B cell (primary cell): ENCODE measurements at regions not wholly inside any gene's neighbourhood (a gene's known extent, or its start where the extent isn't known, plus 50 kb on each side); places are given as distances from the start of the nearest gene placed in this dataset.
"Not testable (repeated sequence)": the region's sequence is repeated elsewhere in the genome, so short reads cannot be mapped to it uniquely, and the experiment has no call there.

Source experiments
- ATAC-seq: fragments of 200-7000 bp; cut with Tn5 transposase; one replicate; pipeline ENCODE4 v1.10.0; 2021; ENCODE audit warnings: low read depth, mild to moderate bottlenecking, moderate number of reproducible peaks, moderate library complexity
- CTCF ChIA-PET: fragments of 350-600 bp; sonication (Branson Sonifier 250); formaldehyde crosslinking; loops from one replicate; lab custom pipeline; 2021; ENCODE audit warnings: antibody characterized with exemption, inconsistent platforms; lab: Charles Lee
- POLR2A ChIA-PET: fragments of 350-600 bp; sonication (Branson Sonifier 250); formaldehyde crosslinking; loops from one replicate; lab custom pipeline; 2021; ENCODE audit warnings: antibody characterized with exemption; lab: Charles Lee
- DNase-seq: peaks from one replicate; pipeline ENCODE4 v3.0.0; 2013
- H2AFZ ChIP-seq: 2 replicates; pipeline ENCODE4 v1.6.1; 2012; ENCODE audit warnings: mild to moderate bottlenecking, low read depth, low read length; ENCODE audit not compliant: insufficient read depth, poor library complexity, severe bottlenecking
- H3K27ac ChIP-seq, 2 donors: 1 replicate in 1 of 2; 2 replicates in 1 of 2; pipeline ENCODE4 v1.5.1; 2012 to 2013; ENCODE audit warnings: low read length in 2 of 2, mild to moderate bottlenecking in 2 of 2, moderate library complexity in 1 of 2
- H3K27me3 ChIP-seq, 4 experiments: fragments of 200-600 bp in 1 of 4; sonication (generic) in 1 of 4; replicated peaks in 1 of 4; 1 replicate in 2 of 4; 2 replicates in 2 of 4; pipeline versions ENCODE4 v1.6.1 to v1.7.0; 2013 to 2016; ENCODE audit warnings: low read length in 3 of 4, mild to moderate bottlenecking in 2 of 4, mixed read lengths in 1 of 4, moderate library complexity in 1 of 4; ENCODE audit not compliant: insufficient read depth in 4 of 4, control insufficient read depth in 3 of 4; ENCODE audit errors: control extremely low read depth in 1 of 4
- H3K36me3 ChIP-seq, 2 experiments: replicated peaks in 1 of 2; 1 replicate in 1 of 2; 2 replicates in 1 of 2; pipeline versions ENCODE4 v1.6.1 to v1.7.1; 2013; ENCODE audit warnings: low read length in 1 of 2; ENCODE audit not compliant: insufficient read depth in 2 of 2, control insufficient read depth in 1 of 2; ENCODE audit errors: control extremely low read depth in 1 of 2, extremely low read depth in 1 of 2
- H3K4me1 ChIP-seq, 2 donors: fragments of 200-600 bp in 1 of 2; sonication (generic) in 1 of 2; 1 replicate in 1 of 2; 2 replicates in 1 of 2; pipeline versions ENCODE4 v1.5.1 to v1.6.1; 2013 to 2017; ENCODE audit warnings: low read length in 2 of 2; ENCODE audit not compliant: control insufficient read depth in 2 of 2, insufficient read depth in 2 of 2
- H3K4me2 ChIP-seq: replicated peaks from 2 replicates; pipeline ENCODE3; 2012; ENCODE audit warnings: mild to moderate bottlenecking, low read depth, low read length; ENCODE audit not compliant: poor library complexity, severe bottlenecking
- H3K4me3 ChIP-seq, 5 experiments: fragments of 200-600 bp in 1 of 5; sonication (generic) in 1 of 5; 1 replicate in 3 of 5; 2 replicates in 2 of 5; pipeline versions ENCODE4 v1.5.1 to v1.7.0; 2011 to 2016; ENCODE audit warnings: low read length in 4 of 5, mild to moderate bottlenecking in 4 of 5, low read depth in 2 of 5, control low read depth in 1 of 5, moderate library complexity in 1 of 5; ENCODE audit not compliant: insufficient read depth in 1 of 5; ENCODE audit errors: control extremely low read depth in 1 of 5, extremely low read depth in 1 of 5
- H3K79me2 ChIP-seq: fragments of 200-600 bp; sonication (generic); one replicate; pipeline ENCODE4 v1.6.0; 2016; ENCODE audit warnings: low read length; ENCODE audit not compliant: control insufficient read depth, insufficient read depth
- H3K9ac ChIP-seq: fragments of 200-600 bp; sonication (generic); 2 replicates; pipeline ENCODE4 v1.6.1; 2017; ENCODE audit warnings: mild to moderate bottlenecking, low read length, moderate library complexity
- H3K9me3 ChIP-seq, 3 donors: one replicate each; pipeline versions ENCODE4 v1.6.1 to v1.7.1; 2013; ENCODE audit warnings: low read length in 2 of 3; ENCODE audit not compliant: control insufficient read depth in 2 of 3, insufficient read depth in 1 of 3; ENCODE audit errors: control extremely low read depth in 1 of 3
- H4K20me1 ChIP-seq: 2 replicates; pipeline ENCODE4 v1.6.0; 2012; ENCODE audit warnings: mild to moderate bottlenecking, low read length; ENCODE audit not compliant: insufficient read depth, control insufficient read depth, poor library complexity, severe bottlenecking
- H3K27ac Mint-ChIP-seq: one replicate; pipeline ENCODE4 v1.8.0; 2021; ENCODE audit warnings: mixed read lengths
- H3K27me3 Mint-ChIP-seq: one replicate; pipeline ENCODE4 v1.8.0; 2021; ENCODE audit warnings: mixed read lengths
- H3K4me1 Mint-ChIP-seq: one replicate; pipeline ENCODE4 v1.8.0; 2021; ENCODE audit warnings: mixed read lengths
- H3K4me3 Mint-ChIP-seq: one replicate; pipeline ENCODE4 v1.8.0; 2021; ENCODE audit warnings: mixed read lengths
- H3K9me3 Mint-ChIP-seq: one replicate; pipeline ENCODE4 v1.8.0; 2022; ENCODE audit warnings: mixed read lengths; ENCODE audit not compliant: insufficient read depth
- WGBS: methylation state at CpG from one replicate; pipeline ENCODE4 v1.1.5; 2013; ENCODE audit warnings: missing lambda C conversion rate; ENCODE audit not compliant: insufficient coverage; 5-methylcytosine and 5-hydroxymethylcytosine counted together
- intact Hi-C: fragments of 100-400 bp; cut with micrococcal nuclease; formaldehyde crosslinking; loops from one replicate; pipeline ENCODE4 v1.10.0; 2022

DNA sequence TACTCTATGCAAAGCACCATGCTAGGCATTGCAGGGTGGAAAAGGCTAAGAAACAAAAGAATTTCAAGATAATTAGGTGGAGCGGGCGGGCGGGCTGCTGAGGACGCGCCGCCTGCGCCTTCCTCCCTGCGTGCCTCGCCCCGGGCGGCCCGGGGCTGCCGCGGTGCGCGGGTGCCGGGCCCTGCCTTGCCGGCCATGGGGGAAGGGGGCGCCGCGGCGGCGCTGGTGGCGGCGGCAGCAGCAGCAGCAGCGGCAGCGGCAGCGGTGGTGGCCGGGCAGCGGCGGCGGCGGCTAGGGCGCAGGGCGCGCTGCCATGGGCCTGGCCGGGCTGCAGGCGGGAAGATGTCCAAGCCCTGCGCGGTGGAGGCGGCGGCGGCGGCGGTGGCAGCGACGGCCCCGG lies 884.3 kb downstream of the TUBA3C start:
- DNase-seq: peak; percentile 8
- H3K36me3 ChIP-seq, ATAC-seq, H3K4me1 ChIP-seq, H3K27ac ChIP-seq, H2AFZ ChIP-seq, H3K27me3 ChIP-seq, H3K4me3 Mint-ChIP-seq, H4K20me1 ChIP-seq, H3K27ac Mint-ChIP-seq, H3K9ac ChIP-seq, H3K79me2 ChIP-seq, H3K9me3 ChIP-seq, POLR2A ChIA-PET, H3K4me3 ChIP-seq, CTCF ChIA-PET, H3K4me2 ChIP-seq, intact Hi-C loops, H3K4me1 Mint-ChIP-seq, H3K27me3 Mint-ChIP-seq, H3K9me3 Mint-ChIP-seq: not testable (repeated sequence)
- 80% methylated on average over 44 of the region's 48 CpGs for whole genome bisulfite sequencing

DNA sequence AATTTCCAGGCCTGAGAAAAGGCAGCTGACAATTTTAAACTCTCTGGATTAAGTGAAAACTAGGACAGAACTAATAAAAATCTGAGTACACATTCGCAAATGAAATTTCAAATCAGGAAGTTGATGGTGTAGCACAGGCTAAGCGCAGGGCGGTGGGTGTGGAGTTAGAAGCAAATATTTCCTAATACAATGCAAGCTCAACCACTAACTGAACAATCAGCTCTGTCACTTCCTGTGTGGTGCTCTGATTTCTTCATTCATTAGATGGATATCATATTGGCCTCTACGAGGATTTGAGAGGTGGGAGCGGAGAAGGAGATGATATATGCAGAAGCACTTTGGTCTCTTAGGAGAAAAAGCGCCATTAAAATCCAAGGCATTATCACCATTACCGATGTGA lies 885.0 kb downstream of the TUBA3C start:
- H3K36me3 ChIP-seq, H3K4me3 ChIP-seq, POLR2A ChIA-PET, H3K4me1 ChIP-seq, DNase-seq, H3K79me2 ChIP-seq, CTCF ChIA-PET, H3K9me3 Mint-ChIP-seq, intact Hi-C loops, H3K27me3 ChIP-seq, H3K4me1 Mint-ChIP-seq, H3K9me3 ChIP-seq, H3K27ac Mint-ChIP-seq, H3K27ac ChIP-seq, H3K4me2 ChIP-seq, H2AFZ ChIP-seq, H3K27me3 Mint-ChIP-seq, H3K9ac ChIP-seq, ATAC-seq, H4K20me1 ChIP-seq, H3K4me3 Mint-ChIP-seq: not testable (repeated sequence)
- WGBS: 100% methylated on average over 2 of the region's 7 CpGs

DNA sequence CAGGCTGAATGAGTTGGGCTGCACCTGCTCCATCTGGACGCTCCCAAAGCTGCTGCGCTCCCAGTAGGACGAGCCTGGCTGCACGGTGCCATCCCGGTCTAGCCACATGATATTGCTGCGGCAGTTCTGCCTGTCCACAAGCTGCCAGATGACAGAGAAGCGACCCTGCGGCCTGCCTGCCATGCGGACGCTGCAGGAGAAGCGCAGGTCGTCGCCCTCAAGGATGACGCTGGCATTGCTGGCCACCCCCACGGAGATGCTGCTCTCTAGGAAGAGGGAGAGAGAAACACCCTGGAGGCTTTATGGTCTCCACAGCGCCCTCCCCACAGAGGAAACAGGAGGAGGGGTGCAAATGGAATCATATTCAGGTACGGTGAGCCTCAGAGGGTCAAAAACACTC lies 887.3 kb downstream of the TUBA3C start:
- H3K9me3 ChIP-seq, H3K9me3 Mint-ChIP-seq, intact Hi-C loops, H3K79me2 ChIP-seq, H3K4me3 ChIP-seq, CTCF ChIA-PET, H3K4me3 Mint-ChIP-seq, H3K4me1 ChIP-seq, H3K27ac Mint-ChIP-seq, ATAC-seq, POLR2A ChIA-PET, H3K9ac ChIP-seq, DNase-seq, H3K36me3 ChIP-seq, H3K4me1 Mint-ChIP-seq, H3K27me3 Mint-ChIP-seq, H4K20me1 ChIP-seq, H3K4me2 ChIP-seq, H3K27me3 ChIP-seq, H3K27ac ChIP-seq, H2AFZ ChIP-seq: not testable (repeated sequence)
- 85% methylated on average over 13 of the region's 17 CpGs for WGBS

- H3K4me1 Mint-ChIP-seq, H3K27ac ChIP-seq, H3K79me2 ChIP-seq, H3K9ac ChIP-seq, H3K27me3 Mint-ChIP-seq, H3K27me3 ChIP-seq, DNase-seq, H3K36me3 ChIP-seq, H3K4me1 ChIP-seq, H3K4me2 ChIP-seq, H3K9me3 ChIP-seq, ATAC-seq, H3K27ac Mint-ChIP-seq, H2AFZ ChIP-seq, H4K20me1 ChIP-seq, CTCF ChIA-PET, H3K4me3 ChIP-seq, H3K4me3 Mint-ChIP-seq, H3K9me3 Mint-ChIP-seq, intact Hi-C loops, POLR2A ChIA-PET: not testable (repeated sequence)
- WGBS: no CpG with 5 or more reads among the region's 2 CpGs
These were observed 894.8 kb downstream of the TUBA3C start for GRCh38 chr13:18286848-18287247.
